Middle frontal gyrus (tissue), 1 donor: ENCODE measurements at regions not wholly inside any gene's neighbourhood (a gene's known extent, or its start where the extent isn't known, plus 50 kb on each side); places are given as distances from the start of the nearest gene placed in this dataset.

Experiments used
- DNase-seq: peaks from one replicate; pipeline ENCODE4 v3.0.0-alpha.2; 2015; ENCODE audit warnings: low spot score; ENCODE audit errors: extremely low spot score

GRCh38 chr3:145133281-145133680 lies 1027.7 kb downstream of the PLOD2 start:
- DNase-seq = no peak

GRCh38 chr3:145134738-145135137 lies 1026.2 kb downstream of the PLOD2 start:
- no peak for DNase-seq

- no peak for DNase-seq
Measured at GRCh38 chr3:145144361-145144760, 1016.6 kb downstream of the PLOD2 start.

GRCh38 chr3:145145461-145145860 lies 1015.5 kb downstream of the PLOD2 start:
- no peak for DNase-seq

- DNase-seq = no peak
Measured at GRCh38 chr3:145159640-145160039, 1001.3 kb downstream of the PLOD2 start.

- no peak for DNase-seq
Measured at GRCh38 chr3:145170121-145170520, 990.9 kb downstream of the PLOD2 start.

- DNase-seq = no peak
Measured at GRCh38 chr3:145175626-145176025, 985.4 kb downstream of the PLOD2 start.

GRCh38 chr3:145176907-145177306 lies 984.1 kb downstream of the PLOD2 start:
- DNase-seq = no peak

GRCh38 chr3:145177828-145178227 lies 983.2 kb downstream of the PLOD2 start:
- DNase-seq = no peak

- DNase-seq = no peak
Measured at GRCh38 chr3:145182196-145182911, 978.6 kb downstream of the PLOD2 start.

- DNase-seq = no peak
Measured at GRCh38 chr3:145183261-145183660, 977.7 kb downstream of the PLOD2 start.

- DNase-seq = no peak
Measured at GRCh38 chr3:145188079-145188770, 972.8 kb downstream of the PLOD2 start.

- no peak for DNase-seq
Measured at GRCh38 chr3:145190138-145190537, 970.8 kb downstream of the PLOD2 start.

GRCh38 chr3:145190761-145191160 lies 970.2 kb downstream of the PLOD2 start:
- peak; percentile 47 for DNase-seq

- no peak for DNase-seq
Measured at GRCh38 chr3:145191543-145191942, 969.4 kb downstream of the PLOD2 start.

- no peak for DNase-seq
Measured at GRCh38 chr3:145197051-145197820, 963.7 kb downstream of the PLOD2 start.

GRCh38 chr3:145197821-145198220 lies 963.2 kb downstream of the PLOD2 start:
- DNase-seq = no peak

GRCh38 chr3:145209561-145209960 lies 951.4 kb downstream of the PLOD2 start:
- DNase-seq = no peak

GRCh38 chr3:145219355-145220235 lies 941.4 kb downstream of the PLOD2 start:
- DNase-seq = no peak

- DNase-seq = no peak
Measured at GRCh38 chr3:145224886-145225285, 936.1 kb downstream of the PLOD2 start.

GRCh38 chr3:145243875-145244274 lies 917.1 kb downstream of the PLOD2 start:
- DNase-seq = no peak
